OCI-LY1 (cell line): ENCODE measurements at regions not wholly inside any gene's neighbourhood (a gene's known extent, or its start where the extent isn't known, plus 50 kb on each side); places are given as distances from the start of the nearest gene placed in this dataset.

Experiments used
- CTCF ChIP-seq: fragments of 200-600 bp; sonication (generic), shearing (Covaris generic); IDR thresholded peaks from 2 replicates; pipeline ENCODE4 v1.5.1; 2017; ENCODE audit warnings: mild to moderate bottlenecking, antibody characterized with exemption, low read length, moderate library complexity, mixed read lengths
- EZH2 ChIP-seq: fragments of 200-600 bp; sonication (generic), shearing (Covaris generic); IDR thresholded peaks from 2 replicates; pipeline ENCODE4 v1.8.0; 2017; ENCODE audit warnings: borderline replicate concordance, mixed run types, mild to moderate bottlenecking, antibody characterized with exemption, low read length, moderate library complexity, mixed read lengths

DNA sequence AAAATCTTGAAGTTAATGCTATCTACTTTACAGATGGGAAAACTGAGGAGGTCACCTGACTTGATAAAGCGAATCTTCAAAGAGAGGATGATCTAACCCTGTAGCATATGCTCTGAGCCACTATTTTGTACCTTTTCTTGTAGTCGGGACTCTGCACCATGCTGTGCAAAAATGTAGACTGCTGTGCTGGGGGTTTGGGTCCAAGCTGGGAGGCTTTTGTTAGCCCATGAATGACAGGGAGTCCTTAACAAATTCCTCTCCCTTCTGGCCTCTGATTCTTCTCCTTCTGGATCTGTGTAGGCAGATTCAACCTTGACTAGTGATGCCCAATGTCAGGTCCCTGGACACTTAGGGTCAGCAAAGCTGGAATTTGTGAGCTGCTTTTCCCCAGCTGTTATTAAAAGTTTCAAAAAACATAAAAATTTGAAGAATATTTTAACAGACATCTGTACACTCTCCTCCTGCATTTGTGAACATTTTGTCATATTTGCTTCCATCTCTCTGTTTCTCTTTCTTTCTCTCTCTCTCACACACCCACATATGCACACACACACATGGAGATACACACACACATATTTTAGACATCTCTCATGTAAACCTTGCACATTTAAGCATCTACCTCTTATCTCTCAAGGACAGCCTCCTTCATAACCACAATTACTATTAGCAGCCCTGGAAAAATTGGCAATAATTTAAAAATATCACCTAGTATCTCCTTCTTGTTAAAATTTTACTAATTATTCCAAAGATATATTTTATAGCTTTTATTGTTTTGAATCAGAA is 335.0 kb upstream of the TRIB2 start:
- TF ChIP-seq CTCF (no peak), EZH2 (no peak)
